ENCODE measurements at regions not wholly inside any gene's neighbourhood (a gene's known extent, or its start where the extent isn't known, plus 50 kb on each side); places are given as distances from the start of the nearest gene placed in this dataset.

DNA sequence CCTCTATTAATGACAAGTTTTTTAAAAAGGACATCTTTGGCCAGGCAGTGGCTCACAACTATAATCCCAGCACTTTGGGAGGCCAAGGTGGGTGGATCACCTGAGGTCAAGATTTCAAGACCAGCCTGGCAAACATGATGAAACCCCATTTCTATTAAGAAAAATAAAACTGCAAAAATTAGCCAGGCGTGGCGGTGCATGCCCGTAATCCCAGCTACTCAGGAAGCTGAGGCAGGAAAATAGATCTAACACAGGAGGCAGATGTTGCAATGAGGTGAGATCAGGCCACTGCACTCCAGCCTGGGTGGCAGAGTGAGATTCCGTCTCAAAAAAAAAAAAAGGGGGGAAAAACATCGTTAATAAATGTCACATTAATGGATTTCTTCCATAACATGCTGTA, 1805.4 kb downstream of the C4orf33 start:
- DNase-seq (ENCODE audit: extremely low read depth in 1 of 4, low spot score in 3 of 4): no peak

More for the DNA sequence above, 1805.4 kb downstream of the C4orf33 start:
- Histone ChIP-seq H3K9me1 (ENCODE audit: control insufficient read depth, insufficient read depth, low read length) (no peaks in the 10 kb centered on the region), H3K4me2 (ENCODE audit: insufficient read depth, low read length) (no peak overlapping the region), H3K27ac (ENCODE audit: extremely low read depth, low read depth, low read length) (no peak overlapping the region), H3K4me1 (replicated peaks in 1 of 2; ENCODE audit: control insufficient read depth in 2 of 2, insufficient read depth in 2 of 2, low read length in 2 of 2) (no peaks in the 10 kb centered on the region), H4K20me1 (replicated peaks; ENCODE audit: control insufficient read depth, insufficient read depth, low read length) (no peaks in the 10 kb centered on the region), H3K9ac (ENCODE audit: insufficient read depth in 1 of 2, low read depth in 2 of 2, low read length in 2 of 2) (no peak overlapping the region), H3K36me3 (ENCODE audit: control insufficient read depth, insufficient read depth, low read length) (no peaks in the 10 kb centered on the region), H3K9me3 (replicated peaks; ENCODE audit: control insufficient read depth, insufficient read depth, low read depth, low read length) (no peaks in the 10 kb centered on the region; the same call in 1 of the 2 replicates), H3K27me3 (ENCODE audit: control insufficient read depth in 2 of 2, insufficient read depth in 2 of 2, low read length in 2 of 2) (no peaks in the 10 kb centered on the region), H3K4me3 (no peak overlapping the region), H2AFZ (ENCODE audit: low read depth, low read length) (no peak overlapping the region), H3K79me2 (ENCODE audit: control insufficient read depth, insufficient read depth, low read length) (no peaks in the 10 kb centered on the region)
- WGBS (ENCODE audit: insufficient coverage, low coverage, missing lambda C conversion rate): 0% methylated on average over 5 of the region's 5 CpGs
- POLR2A ChIA-PET: no interaction called here
- ATAC-seq (no peak), FAIRE-seq (no peak)
- in situ Hi-C loops (cut with MboI): no loop called here
- CTCF ChIA-PET (ENCODE audit: low intra/inter-chr PET ratio): no interaction called here
- BruUV-seq (replicated peaks): no TSS peak
- intact Hi-C loops (cut with micrococcal nuclease): no loop called here
- TF ChIP-seq, protein P1, sequence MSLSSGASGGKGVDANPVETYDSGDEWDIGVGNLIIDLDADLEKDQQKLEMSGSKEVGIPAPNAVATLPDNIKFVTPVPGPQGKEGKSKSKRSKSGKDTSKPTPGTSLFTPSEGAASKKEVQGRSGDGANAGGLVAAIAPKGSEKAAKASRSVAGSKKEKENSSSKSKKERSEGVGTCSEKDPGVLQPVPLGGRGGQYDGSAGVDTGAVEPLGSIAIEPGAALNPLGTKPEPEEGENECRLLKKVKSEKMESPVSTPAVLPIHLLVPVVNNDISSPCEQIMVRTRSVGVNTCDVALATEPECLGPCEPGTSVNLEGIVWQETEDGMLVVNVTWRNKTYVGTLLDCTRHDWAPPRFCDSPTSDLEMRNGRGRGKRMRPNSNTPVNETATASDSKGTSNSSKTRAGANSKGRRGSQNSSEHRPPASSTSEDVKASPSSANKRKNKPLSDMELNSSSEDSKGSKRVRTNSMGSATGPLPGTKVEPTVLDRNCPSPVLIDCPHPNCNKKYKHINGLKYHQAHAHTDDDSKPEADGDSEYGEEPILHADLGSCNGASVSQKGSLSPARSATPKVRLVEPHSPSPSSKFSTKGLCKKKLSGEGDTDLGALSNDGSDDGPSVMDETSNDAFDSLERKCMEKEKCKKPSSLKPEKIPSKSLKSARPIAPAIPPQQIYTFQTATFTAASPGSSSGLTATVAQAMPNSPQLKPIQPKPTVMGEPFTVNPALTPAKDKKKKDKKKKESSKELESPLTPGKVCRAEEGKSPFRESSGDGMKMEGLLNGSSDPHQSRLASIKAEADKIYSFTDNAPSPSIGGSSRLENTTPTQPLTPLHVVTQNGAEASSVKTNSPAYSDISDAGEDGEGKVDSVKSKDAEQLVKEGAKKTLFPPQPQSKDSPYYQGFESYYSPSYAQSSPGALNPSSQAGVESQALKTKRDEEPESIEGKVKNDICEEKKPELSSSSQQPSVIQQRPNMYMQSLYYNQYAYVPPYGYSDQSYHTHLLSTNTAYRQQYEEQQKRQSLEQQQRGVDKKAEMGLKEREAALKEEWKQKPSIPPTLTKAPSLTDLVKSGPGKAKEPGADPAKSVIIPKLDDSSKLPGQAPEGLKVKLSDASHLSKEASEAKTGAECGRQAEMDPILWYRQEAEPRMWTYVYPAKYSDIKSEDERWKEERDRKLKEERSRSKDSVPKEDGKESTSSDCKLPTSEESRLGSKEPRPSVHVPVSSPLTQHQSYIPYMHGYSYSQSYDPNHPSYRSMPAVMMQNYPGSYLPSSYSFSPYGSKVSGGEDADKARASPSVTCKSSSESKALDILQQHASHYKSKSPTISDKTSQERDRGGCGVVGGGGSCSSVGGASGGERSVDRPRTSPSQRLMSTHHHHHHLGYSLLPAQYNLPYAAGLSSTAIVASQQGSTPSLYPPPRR (CRISPR knock-in tag; IDR thresholded peaks at IDR 0.05; ENCODE audit: borderline replicate concordance): no peak
- TF ChIP-seq, protein P2, sequence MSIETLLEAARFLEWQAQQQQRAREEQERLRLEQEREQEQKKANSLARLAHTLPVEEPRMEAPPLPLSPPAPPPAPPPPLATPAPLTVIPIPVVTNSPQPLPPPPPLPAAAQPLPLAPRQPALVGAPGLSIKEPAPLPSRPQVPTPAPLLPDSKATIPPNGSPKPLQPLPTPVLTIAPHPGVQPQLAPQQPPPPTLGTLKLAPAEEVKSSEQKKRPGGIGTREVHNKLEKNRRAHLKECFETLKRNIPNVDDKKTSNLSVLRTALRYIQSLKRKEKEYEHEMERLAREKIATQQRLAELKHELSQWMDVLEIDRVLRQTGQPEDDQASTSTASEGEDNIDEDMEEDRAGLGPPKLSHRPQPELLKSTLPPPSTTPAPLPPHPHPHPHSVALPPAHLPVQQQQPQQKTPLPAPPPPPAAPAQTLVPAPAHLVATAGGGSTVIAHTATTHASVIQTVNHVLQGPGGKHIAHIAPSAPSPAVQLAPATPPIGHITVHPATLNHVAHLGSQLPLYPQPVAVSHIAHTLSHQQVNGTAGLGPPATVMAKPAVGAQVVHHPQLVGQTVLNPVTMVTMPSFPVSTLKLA (conservative IDR thresholded peaks at IDR 0.05): no peak
- TF ChIP-seq EGR1 (conservative IDR thresholded peaks at IDR 0.05) (no peak), IRF2 (CRISPR knock-in tag; IDR thresholded peaks at IDR 0.05) (no peak), ZBTB1 (CRISPR knock-in tag; IDR thresholded peaks at IDR 0.05; ENCODE audit: borderline replicate concordance, low read depth) (no peak)
